WTC11 (cell line): ENCODE measurements at regions not wholly inside any gene's neighbourhood (a gene's known extent, or its start where the extent isn't known, plus 50 kb on each side); places are given as distances from the start of the nearest gene placed in this dataset.

ENCODE experiments used
- ATAC-seq: fragments of 200-7000 bp; cut with Tn5 transposase; 2 replicates; pipeline ENCODE4 v1.10.0; 2021; ENCODE audit warnings: mild to moderate bottlenecking, moderate library complexity
- CTCF ChIA-PET: fragments of 300-600 bp; sonication (Branson Sonifier 250); formaldehyde crosslinking; loops from one replicate; lab custom pipeline; 2021; ENCODE audit warnings: antibody characterized with exemption; lab: Charles Lee
- POLR2A ChIA-PET: fragments of 350-600 bp; sonication (Branson Sonifier 250); formaldehyde crosslinking; loops from one replicate; lab custom pipeline; 2021; ENCODE audit warnings: antibody characterized with exemption; lab: Charles Lee
- DNase-seq: peaks from one replicate; pipeline ENCODE4 v3.0.0; 2021; ENCODE audit warnings: low spot score
- H3K27ac Mint-ChIP-seq: 2 replicates; pipeline ENCODE4 v1.8.0; 2021; ENCODE audit warnings: mixed read lengths
- H3K27me3 Mint-ChIP-seq: 2 replicates; pipeline ENCODE4 v1.8.0; 2021; ENCODE audit warnings: low read depth, mild to moderate bottlenecking, moderate library complexity, mixed read lengths
- H3K36me3 Mint-ChIP-seq: 2 replicates; pipeline ENCODE4 v1.8.0; 2021; ENCODE audit warnings: mixed read lengths
- H3K4me1 Mint-ChIP-seq: 2 replicates; pipeline ENCODE4 v1.8.0; 2022; ENCODE audit warnings: mixed read lengths
- H3K4me3 Mint-ChIP-seq: 2 replicates; pipeline ENCODE4 v1.8.0; 2021; ENCODE audit warnings: mild to moderate bottlenecking, moderate library complexity, mixed read lengths
- H3K9me3 Mint-ChIP-seq: 2 replicates; pipeline ENCODE4 v1.8.0; 2021; ENCODE audit warnings: mixed read lengths
- AFF4 ChIP-seq: sonication (generic); formaldehyde crosslinking; IDR thresholded peaks from 2 replicates; pipeline ENCODE4 v1.8.1; 2023; ENCODE audit warnings: mild to moderate bottlenecking, missing genetic modification reagents, borderline replicate concordance
- ARID4B ChIP-seq: sonication (generic); formaldehyde crosslinking; IDR thresholded peaks from 2 replicates; pipeline ENCODE4 v1.8.0; 2023; ENCODE audit warnings: missing genetic modification reagents, mild to moderate bottlenecking, borderline replicate concordance
- ATF3 ChIP-seq: sonication (generic); formaldehyde crosslinking; conservative IDR thresholded peaks from 2 replicates; pipeline ENCODE4 v1.8.1; 2022; ENCODE audit warnings: mild to moderate bottlenecking, missing genetic modification reagents
- CREM ChIP-seq: sonication (generic); formaldehyde crosslinking; IDR thresholded peaks from 2 replicates; pipeline ENCODE4 v1.8.1; 2022; ENCODE audit warnings: mild to moderate bottlenecking, missing genetic modification reagents, moderate library complexity
- E2F1 ChIP-seq: sonication (generic); formaldehyde crosslinking; IDR thresholded peaks from 2 replicates; pipeline ENCODE4 v1.8.0; 2022; ENCODE audit warnings: mild to moderate bottlenecking, missing genetic modification reagents
- FOXK1 ChIP-seq: sonication (generic); formaldehyde crosslinking; IDR thresholded peaks from 2 replicates; pipeline ENCODE4 v1.8.0; 2022; ENCODE audit warnings: mild to moderate bottlenecking, moderate library complexity, missing genetic modification reagents
- FOXP1 ChIP-seq: sonication (generic); formaldehyde crosslinking; IDR thresholded peaks from 2 replicates; pipeline ENCODE4 v1.8.0; 2022; ENCODE audit warnings: missing genetic modification reagents, mild to moderate bottlenecking, moderate library complexity, borderline replicate concordance
- GRHL2 ChIP-seq: fragments of 250-450 bp; sonication (Bioruptor Pico); IDR thresholded peaks from 2 replicates; pipeline ENCODE4 v1.8.0; 2022; ENCODE audit warnings: mild to moderate bottlenecking, moderate library complexity; ENCODE audit not compliant: insufficient replicate concordance, severe bottlenecking
- HMGA2 ChIP-seq: fragments of 250-450 bp; sonication (Bioruptor Pico); IDR thresholded peaks from 2 replicates; pipeline ENCODE4 v1.4.0; 2021; ENCODE audit warnings: mild to moderate bottlenecking, moderate library complexity
- IRF1 ChIP-seq: sonication (generic); formaldehyde crosslinking; IDR thresholded peaks from 2 replicates; pipeline ENCODE4 v1.8.0; 2023; ENCODE audit warnings: missing genetic modification reagents
- MLX ChIP-seq: sonication (generic); formaldehyde crosslinking; IDR thresholded peaks from 2 replicates; pipeline ENCODE4 v1.8.1; 2023; ENCODE audit warnings: mild to moderate bottlenecking, missing genetic modification reagents, moderate library complexity
- NFATC4 ChIP-seq: fragments of 250-450 bp; sonication (Bioruptor Pico); IDR thresholded peaks from 2 replicates; pipeline ENCODE4 v1.9.0; 2021; ENCODE audit warnings: mild to moderate bottlenecking
- SMAD4 ChIP-seq: sonication (generic); formaldehyde crosslinking; IDR thresholded peaks from 2 replicates; pipeline ENCODE4 v1.8.0; 2022; ENCODE audit warnings: mild to moderate bottlenecking, missing genetic modification reagents
- SP1 ChIP-seq: sonication (generic); formaldehyde crosslinking; conservative IDR thresholded peaks from 2 replicates; pipeline ENCODE4 v1.8.1; 2022; ENCODE audit warnings: missing genetic modification reagents
- STAT6 ChIP-seq: sonication (generic); formaldehyde crosslinking; conservative IDR thresholded peaks from 2 replicates; pipeline ENCODE4 v1.8.1; 2023; ENCODE audit warnings: mild to moderate bottlenecking, low read depth, missing genetic modification reagents, moderate library complexity
- ZNF532 ChIP-seq: fragments of 250-450 bp; sonication (Bioruptor Pico); IDR thresholded peaks from 2 replicates; pipeline ENCODE4 v1.9.0; 2021; ENCODE audit warnings: mild to moderate bottlenecking, borderline replicate concordance
- ZNF671 ChIP-seq: fragments of 250-450 bp; sonication (Bioruptor Pico); IDR thresholded peaks from 2 replicates; pipeline ENCODE4 v1.8.0; 2021; ENCODE audit warnings: mild to moderate bottlenecking

GRCh38 chr13:33976965-33977364 lies 159.0 kb downstream of the RFC3 start (continued):
- TF ChIP-seq ARID4B (CRISPR knock-in tag) (no peak), CREM (CRISPR knock-in tag) (no peak), ATF3 (CRISPR knock-in tag) (no peak), NFATC4 (CRISPR knock-in tag) (no peak), AFF4 (CRISPR knock-in tag) (no peak), E2F1 (no peak), ZNF671 (CRISPR knock-in tag) (no peak)
- TF ChIP-seq, all 79 proteins: peak for 0

- Mint-ChIP-seq H3K9me3 (peaks cover 5% of the 10 kb centered on the region; the same call in 1 of the 2 replicates), H3K4me3 (no peak overlapping the region), H3K27ac (no peak overlapping the region), H3K27me3 (no peaks in the 10 kb centered on the region), H3K36me3 (no peaks in the 10 kb centered on the region), H3K4me1 (no peaks in the 10 kb centered on the region)
- DNase-seq (no peak), ATAC-seq (no peak)
- CTCF ChIA-PET, result no interaction called here
- POLR2A ChIA-PET, result no interaction called here
- TF ChIP-seq SMAD4 (CRISPR knock-in tag) (no peak), HMGA2 (CRISPR knock-in tag) (no peak), ZNF532 (no peak), FOXP1 (CRISPR knock-in tag) (no peak), FOXK1 (no peak), IRF1 (no peak), GRHL2 (CRISPR knock-in tag) (no peak), MLX (CRISPR knock-in tag) (no peak), STAT6 (CRISPR knock-in tag) (no peak), SP1 (CRISPR knock-in tag) (no peak)
These were observed 160.7 kb downstream of the RFC3 start for GRCh38 chr13:33978653-33979052.
